HG02938 (cell line): ENCODE measurements at regions not wholly inside any gene's neighbourhood (a gene's known extent, or its start where the extent isn't known, plus 50 kb on each side); places are given as distances from the start of the nearest gene placed in this dataset.
A peak's percentile ranks its signal among the peaks of the same experiment; 100 is the strongest.
"Not testable (repeated sequence)": the region's sequence is repeated elsewhere in the genome, so short reads cannot be mapped to it uniquely, and the experiment has no call there.

Experiments used
- ATAC-seq: cut with Tn5 transposase; IDR thresholded peaks from one replicate; pipeline ENCODE4 v1.9.1; 2021; ENCODE audit warnings: mild to moderate bottlenecking, moderate library complexity; ENCODE audit not compliant: unreplicated experiment

DNA sequence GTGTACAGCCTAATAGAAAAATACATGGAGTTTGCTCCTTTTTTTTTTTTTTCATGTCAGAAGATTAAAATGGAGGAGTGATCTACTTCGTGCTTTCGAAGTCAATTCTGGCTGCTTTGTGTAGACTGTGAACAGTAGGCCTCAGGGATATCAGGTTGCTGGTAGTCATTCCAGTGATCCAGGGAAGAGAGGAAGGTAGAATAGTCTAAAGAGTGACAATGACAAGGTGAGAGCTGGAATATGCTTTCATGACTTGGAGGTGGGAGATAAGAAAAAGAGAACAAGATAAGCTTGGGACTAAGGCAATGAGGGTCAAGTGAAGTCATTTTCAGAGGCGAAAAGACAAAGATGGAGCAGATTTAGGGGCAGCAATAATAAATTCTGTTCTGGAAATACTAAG, 111.3 kb upstream of the MIR17HG start:
- ATAC-seq = no peak

GRCh38 chr13:91236921-91237320, 110.6 kb upstream of the MIR17HG start:
- no peak for ATAC-seq

DNA sequence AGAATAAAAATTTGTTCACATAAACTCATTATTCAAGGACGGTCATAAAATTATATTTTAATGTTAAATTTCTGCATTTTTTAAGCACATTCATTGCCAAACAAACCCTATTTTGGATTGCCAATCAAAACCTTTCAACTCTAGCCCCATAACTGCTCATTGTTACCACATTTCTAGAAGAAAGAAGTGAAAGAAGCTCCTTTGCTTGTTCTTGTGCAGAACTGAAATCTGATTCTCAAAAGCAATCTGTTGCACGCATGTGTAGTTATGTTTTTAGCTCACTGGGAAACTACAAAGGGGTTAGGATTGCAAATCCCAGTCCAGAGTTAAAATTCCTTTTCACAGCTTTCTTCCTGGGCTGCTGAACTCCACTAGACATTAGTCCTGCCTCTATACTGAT, 109.5 kb upstream of the MIR17HG start:
- peak; percentile 76 for ATAC-seq

GRCh38 chr13:91240341-91240740, 107.1 kb upstream of the MIR17HG start:
- no peak for ATAC-seq

GRCh38 chr13:91241221-91241933, 106.1 kb upstream of the MIR17HG start:
- no peak for ATAC-seq

DNA sequence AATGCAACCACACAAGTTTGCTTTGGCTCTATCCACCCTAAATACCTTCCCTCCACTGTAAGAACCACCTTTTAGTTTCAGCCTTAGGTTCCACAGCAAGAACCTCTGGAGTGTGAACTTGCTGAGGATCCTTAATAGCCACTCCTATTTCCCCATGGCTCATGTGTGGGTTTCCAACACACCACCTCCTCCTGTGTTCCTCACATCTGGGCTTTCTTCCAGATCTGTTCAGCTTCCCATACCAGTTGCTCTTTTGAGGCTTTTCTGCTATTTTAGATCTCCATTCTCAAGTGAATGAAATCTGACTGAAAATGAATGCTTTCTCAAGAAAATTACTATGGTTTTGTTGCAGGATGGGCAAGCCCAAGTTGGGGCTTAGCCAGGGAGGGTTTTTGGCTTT, 104.8 kb upstream of the MIR17HG start:
- ATAC-seq = no peak

DNA sequence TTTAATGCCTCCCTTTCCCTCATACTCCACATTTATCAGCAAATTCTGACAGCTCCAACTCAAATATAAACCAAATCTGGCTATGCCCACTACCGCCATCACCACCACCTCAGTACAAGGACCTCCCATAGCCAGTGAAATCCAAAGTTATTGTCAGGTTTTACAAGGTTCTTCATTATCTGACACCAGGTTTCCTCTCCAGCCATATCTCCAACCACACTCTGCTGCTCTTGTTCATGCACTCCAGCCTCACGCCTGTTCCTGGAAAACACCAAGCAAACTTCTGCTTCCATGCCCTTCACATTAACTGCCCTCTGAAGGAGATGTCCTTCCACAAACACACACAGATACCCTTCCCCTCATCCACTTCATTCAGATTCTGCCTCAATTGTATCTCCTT, 102.2 kb upstream of the MIR17HG start:
- no peak for ATAC-seq

DNA sequence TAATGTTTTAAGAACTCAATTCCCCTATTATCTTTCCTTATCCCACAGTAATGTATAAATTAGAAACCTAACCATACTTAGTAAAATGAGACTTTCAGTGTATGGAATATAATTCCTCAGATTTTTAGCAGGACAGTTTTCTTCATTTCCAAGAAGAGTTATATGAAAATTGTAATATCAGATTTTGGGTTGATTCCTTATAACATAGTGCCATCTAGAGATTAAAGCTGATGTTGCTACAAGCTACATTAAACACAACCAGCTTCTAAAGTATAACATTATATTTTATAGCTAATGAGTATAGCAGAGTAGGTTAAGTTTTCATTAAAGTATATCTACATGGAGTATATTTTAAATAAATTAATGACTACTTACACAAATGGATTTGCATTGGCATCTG, 99.7 kb upstream of the MIR17HG start:
- ATAC-seq = no peak

DNA sequence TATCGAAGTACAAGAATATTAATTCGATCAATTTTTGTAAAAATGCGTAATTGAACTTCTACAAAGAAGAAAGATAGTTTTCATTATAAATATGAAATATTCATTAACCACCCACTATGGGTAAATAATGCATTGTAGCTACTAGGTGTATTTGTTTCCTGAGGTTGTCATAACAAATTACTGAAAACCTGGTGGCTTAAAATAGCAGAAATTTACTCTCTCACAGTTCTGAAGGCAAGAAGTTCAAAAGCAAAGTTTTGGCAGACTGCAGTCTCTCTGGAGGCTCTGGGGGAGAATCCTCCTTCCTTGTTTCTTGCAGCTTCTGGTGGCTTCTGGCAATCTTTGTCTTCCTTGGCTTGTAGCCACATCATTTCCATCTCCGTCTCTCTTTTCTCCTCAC, 99.2 kb upstream of the MIR17HG start:
- no peak for ATAC-seq

GRCh38 chr13:91249370-91249769, 98.1 kb upstream of the MIR17HG start:
- no peak for ATAC-seq

DNA sequence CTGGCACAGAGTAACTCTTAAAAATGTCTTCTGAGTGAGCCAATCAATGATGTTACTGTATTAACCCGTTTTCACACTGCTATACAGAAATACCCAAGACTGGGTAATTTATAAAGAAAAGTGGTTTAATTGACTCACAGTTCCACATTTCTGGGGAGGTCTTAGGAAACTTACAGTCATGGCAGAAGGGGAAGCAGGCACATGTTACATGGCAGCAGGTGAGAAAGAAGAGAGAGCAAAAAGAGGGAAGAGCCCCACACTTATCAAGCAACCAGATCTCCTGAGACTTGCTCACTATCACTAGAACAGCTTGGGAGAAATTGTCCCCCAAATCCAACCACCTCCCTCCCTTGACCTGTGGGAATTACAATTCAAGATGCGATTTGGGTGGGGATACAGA, 97.6 kb upstream of the MIR17HG start:
- ATAC-seq = no peak

DNA sequence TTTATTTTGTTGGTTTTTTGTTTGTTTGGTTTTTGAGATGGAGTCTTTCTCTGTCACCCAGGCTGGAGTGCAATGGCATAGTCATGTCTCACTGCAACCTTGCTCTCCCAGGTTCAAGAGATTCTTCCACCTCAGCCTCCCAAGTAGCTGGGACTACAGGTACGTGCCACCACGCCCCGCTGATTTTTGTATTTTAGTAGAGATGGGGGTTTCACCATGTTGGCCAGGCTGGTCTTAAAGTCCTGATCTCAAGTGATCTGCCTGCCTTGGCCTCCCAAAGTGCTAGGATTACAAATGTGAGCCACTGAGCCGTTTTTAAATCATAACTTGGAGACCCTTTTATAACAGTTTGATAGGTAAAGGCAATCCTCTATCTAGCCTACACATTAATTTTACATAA, 95.9 kb upstream of the MIR17HG start:
- ATAC-seq = not testable (repeated sequence)

- ATAC-seq = no peak
These were observed 83.0 kb upstream of the MIR17HG start for GRCh38 chr13:91264484-91264883.

GRCh38 chr13:91269237-91269636, 78.2 kb upstream of the MIR17HG start:
- ATAC-seq = no peak

GRCh38 chr13:91270031-91270430, 77.5 kb upstream of the MIR17HG start:
- no peak for ATAC-seq

GRCh38 chr13:91272235-91272777, 75.2 kb upstream of the MIR17HG start:
- no peak for ATAC-seq

GRCh38 chr13:91273675-91274074, 73.8 kb upstream of the MIR17HG start:
- ATAC-seq = no peak

DNA sequence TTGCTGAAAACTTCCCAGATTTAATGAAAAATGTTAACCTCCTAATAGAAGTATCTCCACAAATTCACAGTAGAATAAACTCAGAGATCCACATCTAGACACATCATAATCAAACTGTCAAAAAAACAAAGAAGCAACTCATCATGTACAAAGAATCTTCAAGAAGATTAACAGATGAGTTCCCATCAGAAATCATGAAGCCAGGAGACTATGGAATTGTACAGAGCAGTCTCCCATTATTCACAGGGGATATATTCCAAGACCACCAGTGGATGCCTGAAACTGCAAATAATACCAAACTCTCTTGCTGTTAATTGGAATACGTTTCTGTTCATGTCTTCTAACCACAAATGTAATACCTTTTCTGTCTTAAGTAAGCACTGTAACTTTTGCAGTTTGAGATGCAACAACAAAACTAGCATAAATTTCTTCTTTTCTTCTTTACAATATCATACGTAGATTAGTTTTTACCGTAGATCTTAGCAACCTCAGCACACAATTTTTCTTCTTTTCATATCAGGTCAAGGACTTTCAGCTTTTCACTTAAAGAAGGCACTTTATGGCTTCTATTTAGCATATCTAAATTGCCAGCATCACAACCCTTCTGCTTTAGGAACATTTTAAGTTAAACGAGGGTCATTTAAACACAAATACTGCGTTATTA, 70.3 kb upstream of the MIR17HG start:
- ATAC-seq = no peak

DNA sequence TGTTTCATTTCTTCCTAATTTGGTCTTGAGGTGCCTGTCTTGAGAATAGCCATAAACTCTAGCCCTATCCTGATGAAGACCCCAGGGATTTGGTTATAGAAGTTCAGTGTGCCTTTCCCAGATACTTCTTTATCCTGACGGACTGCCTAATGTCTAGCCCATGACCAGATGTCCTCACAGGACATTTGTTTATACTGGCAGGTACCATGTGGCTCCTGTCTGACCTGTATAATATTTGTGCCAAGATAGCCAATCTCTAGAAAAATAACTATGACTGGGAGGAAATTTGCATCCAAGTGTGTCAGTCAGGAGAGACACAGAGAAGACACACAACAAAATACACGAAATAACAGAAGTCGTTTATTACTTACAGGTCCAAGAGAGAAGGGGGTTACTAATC, 69.2 kb upstream of the MIR17HG start:
- no peak for ATAC-seq

GRCh38 chr13:91278888-91279287, 68.6 kb upstream of the MIR17HG start:
- no peak for ATAC-seq

GRCh38 chr13:91280801-91281200, 66.7 kb upstream of the MIR17HG start:
- no peak for ATAC-seq

DNA sequence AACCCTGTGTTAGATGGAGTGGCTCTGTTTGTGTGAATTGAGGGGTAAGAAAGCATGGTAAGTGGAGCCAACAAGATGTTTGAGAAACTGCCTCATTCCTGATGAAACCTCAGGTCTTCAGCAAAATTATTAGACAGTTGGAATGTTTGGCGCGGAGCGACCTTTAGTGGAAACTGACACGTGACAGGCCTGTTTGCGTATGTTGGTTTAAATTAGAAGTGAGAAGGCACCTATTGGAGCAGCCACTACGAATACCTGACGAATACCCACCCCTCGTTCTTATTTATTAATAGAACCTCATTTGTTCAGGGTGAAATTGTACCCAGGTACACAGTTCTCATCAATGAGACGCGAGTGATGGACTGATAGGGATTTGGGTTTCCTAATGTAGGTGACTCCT, 63.2 kb upstream of the MIR17HG start:
- ATAC-seq = no peak
